VCaP (cell line): ENCODE measurements at regions not wholly inside any gene's neighbourhood (a gene's known extent, or its start where the extent isn't known, plus 50 kb on each side); places are given as distances from the start of the nearest gene placed in this dataset.

Source experiments
- H3K27ac ChIP-seq: fragments of 450-650 bp; 2 replicates; pipeline ENCODE4 v1.5.1; 2017
- CTCF ChIP-seq: fragments of 450-650 bp; conservative IDR thresholded peaks from 2 replicates; pipeline ENCODE4 v1.5.1; 2017; ENCODE audit warnings: mild to moderate bottlenecking, moderate library complexity

GRCh38 chr1:238319957-238320356 is 429.2 kb upstream of the ZP4 start:
- H3K27ac ChIP-seq, result no peak overlapping the region

GRCh38 chr1:238318294-238319110 is 427.8 kb upstream of the ZP4 start:
- H3K27ac ChIP-seq, result no peak overlapping the region
- no peak for TF ChIP-seq CTCF

More at GRCh38 chr1:238319957-238320356, 429.2 kb upstream of the ZP4 start:
- TF ChIP-seq CTCF, result no peak

- no peak for TF ChIP-seq CTCF
- H3K27ac ChIP-seq, result no peak overlapping the region
Observed at GRCh38 chr1:238312969-238313368, 422.2 kb upstream of the ZP4 start.

GRCh38 chr1:238306411-238306810 is 415.7 kb upstream of the ZP4 start:
- no peak overlapping the region for H3K27ac ChIP-seq
- TF ChIP-seq CTCF, result no peak

- no peak overlapping the region for H3K27ac ChIP-seq
- TF ChIP-seq CTCF, result no peak
Observed at GRCh38 chr1:238302646-238303045, 411.9 kb upstream of the ZP4 start.

- H3K27ac ChIP-seq, result no peak overlapping the region
- TF ChIP-seq CTCF, result no peak
Observed at GRCh38 chr1:238296371-238296770, 405.6 kb upstream of the ZP4 start.

- no peak for TF ChIP-seq CTCF
- H3K27ac ChIP-seq, result no peak overlapping the region
Observed at GRCh38 chr1:238293075-238293474, 402.4 kb upstream of the ZP4 start.
